Stimulated activated naive CD8-positive, alpha-beta T cell treated with anti-CD3 and anti-CD28 coated beads, Interleukin-15, Interleukin-2, amounts not matched to agents 100 U/mL and 50 U/mL, for 24 hours (primary cell): ENCODE measurements at regions not wholly inside any gene's neighbourhood (a gene's known extent, or its start where the extent isn't known, plus 50 kb on each side); places are given as distances from the start of the nearest gene placed in this dataset.

Experiments
- ATAC-seq: fragments of 150-1000 bp; cut with Tn5 transposase; one replicate; pipeline ENCODE4 v1.10.0; 2021
- DNase-seq: peaks from one replicate; pipeline ENCODE4 v3.0.0; 2021

GRCh38 chr6:21965016-21965415 lies 331.8 kb downstream of the PRL start:
- DNase-seq (no peak), ATAC-seq (no peak)

GRCh38 chr6:21965953-21966539 lies 330.8 kb downstream of the PRL start:
- ATAC-seq (no peak), DNase-seq (no peak)

- DNase-seq (no peak), ATAC-seq (no peak)
These were observed 329.5 kb downstream of the PRL start for GRCh38 chr6:21967056-21967974.

GRCh38 chr6:21968411-21968810 lies 328.4 kb downstream of the PRL start:
- DNase-seq: no peak
- no peak for ATAC-seq

- no peak for DNase-seq
These were observed 327.6 kb downstream of the PRL start for GRCh38 chr6:21969192-21969591.

GRCh38 chr6:21970569-21971300 lies 326.1 kb downstream of the PRL start:
- no peak for DNase-seq

More at GRCh38 chr6:21969192-21969591, 327.6 kb downstream of the PRL start:
- no peak for ATAC-seq

GRCh38 chr6:21971541-21971940 lies 325.3 kb downstream of the PRL start:
- DNase-seq (no peak), ATAC-seq (no peak)

More at GRCh38 chr6:21970569-21971300, 326.1 kb downstream of the PRL start:
- ATAC-seq: no peak

GRCh38 chr6:21972516-21972915 lies 324.3 kb downstream of the PRL start:
- ATAC-seq (no peak), DNase-seq (no peak)

- ATAC-seq: no peak
- DNase-seq: no peak
These were observed 319.5 kb downstream of the PRL start for GRCh38 chr6:21977346-21977745.

- ATAC-seq (no peak), DNase-seq (no peak)
These were observed 315.5 kb downstream of the PRL start for GRCh38 chr6:21981235-21981833.

GRCh38 chr6:21984135-21984534 lies 312.7 kb downstream of the PRL start:
- ATAC-seq (no peak), DNase-seq (no peak)

- ATAC-seq (no peak), DNase-seq (no peak)
These were observed 312.3 kb downstream of the PRL start for GRCh38 chr6:21984561-21984960.

- DNase-seq (no peak), ATAC-seq (no peak)
These were observed 310.9 kb downstream of the PRL start for GRCh38 chr6:21985904-21986303.

- ATAC-seq: no peak
- DNase-seq: no peak
These were observed 310.1 kb downstream of the PRL start for GRCh38 chr6:21986703-21987102.

- ATAC-seq (peak; percentile 42), DNase-seq (peak; percentile 20)
These were observed 309.3 kb downstream of the PRL start for GRCh38 chr6:21987501-21987957.

GRCh38 chr6:21990577-21990976 lies 306.3 kb downstream of the PRL start:
- DNase-seq (no peak), ATAC-seq (no peak)

- peak; percentile 6 for DNase-seq
- ATAC-seq: peak; percentile 79
These were observed 304.5 kb downstream of the PRL start for GRCh38 chr6:21992178-21992967.

GRCh38 chr6:21993841-21994240 lies 303.0 kb downstream of the PRL start:
- ATAC-seq (no peak), DNase-seq (no peak)

- ATAC-seq: no peak
- no peak for DNase-seq
These were observed 302.0 kb downstream of the PRL start for GRCh38 chr6:21994821-21995220.

- DNase-seq: no peak
These were observed 301.5 kb downstream of the PRL start for GRCh38 chr6:21995318-21995717.

GRCh38 chr6:21996425-21997118 lies 300.3 kb downstream of the PRL start:
- ATAC-seq (no peak), DNase-seq (no peak)

More at GRCh38 chr6:21995318-21995717, 301.5 kb downstream of the PRL start:
- no peak for ATAC-seq
